ENCODE measurements at regions not wholly inside any gene's neighbourhood (a gene's known extent, or its start where the extent isn't known, plus 50 kb on each side); places are given as distances from the start of the nearest gene placed in this dataset.

- intact Hi-C loops (cut with micrococcal nuclease) = no loop called here
- H3K79me2 ChIP-seq (ENCODE audit: insufficient read depth, low read length) = no peaks in the 10 kb centered on the region
- H3K4me2 ChIP-seq (replicated peaks; ENCODE audit: extremely low read depth, low read length, poor library complexity, severe bottlenecking) = no peak overlapping the region
- no peak overlapping the region for H2AFZ ChIP-seq (ENCODE audit: insufficient read depth, low read depth, low read length, poor library complexity, severe bottlenecking)
- H3K9ac ChIP-seq (ENCODE audit: insufficient read depth, low read length, poor library complexity, severe bottlenecking) = no peak overlapping the region
- H3K36me3 ChIP-seq (replicated peaks in 1 of 2; ENCODE audit: control insufficient read depth in 1 of 2, insufficient read depth in 2 of 2, low read length in 2 of 2) = no peaks in the 10 kb centered on the region
- no CpG with 5 or more reads among the region's 2 CpGs for WGBS (ENCODE audit: insufficient coverage)
- Mint-ChIP-seq H3K9me3 (peaks cover 0 to 3% (median 2%) of the 10 kb centered on the region in 7 donors), H3K27me3 (ENCODE audit: low read depth in 3 of 3) (no peaks in the 10 kb centered on the region), H3K27ac (no peak overlapping the region), H3K4me1 (no peaks in the 10 kb centered on the region), H3K36me3 (no peaks in the 10 kb centered on the region), H3K4me3 (no peak overlapping the region)
- H3K9me3 ChIP-seq (replicated peaks in 1 of 2; ENCODE audit: control insufficient read depth in 1 of 2, insufficient read depth in 1 of 2, low read length in 2 of 2) = no peaks in the 10 kb centered on the region
- H4K20me1 ChIP-seq (ENCODE audit: insufficient read depth, low read length) = no peaks in the 10 kb centered on the region
- H3K27me3 ChIP-seq (ENCODE audit: control insufficient read depth in 2 of 2, insufficient read depth in 2 of 2, low read length in 2 of 2) = no peaks in the 10 kb centered on the region
- H3K4me1 ChIP-seq (ENCODE audit: control insufficient read depth in 1 of 2, insufficient read depth in 2 of 2, low read length in 2 of 2) = no peaks in the 10 kb centered on the region
- DNase-seq = no peak
- TF ChIP-seq CTCF (IDR thresholded peaks at IDR 0.05) = no peak
- H3K27ac ChIP-seq (ENCODE audit: low read depth in 1 of 2, low read length in 2 of 2) = no peak overlapping the region
- no peak overlapping the region for H3K4me3 ChIP-seq (replicated peaks in 1 of 3; ENCODE audit: low read depth in 2 of 3, low read length in 3 of 3)
These were observed 923.9 kb upstream of the LCORL start for GRCh38 chr4:18945464-18945863.

- Mint-ChIP-seq H3K27ac (no peak overlapping the region), H3K36me3 (no peaks in the 10 kb centered on the region), H3K27me3 (ENCODE audit: low read depth in 3 of 3) (no peaks in the 10 kb centered on the region), H3K4me1 (no peaks in the 10 kb centered on the region), H3K4me3 (no peak overlapping the region), H3K9me3 (peaks cover 0 to 3% (median 2%) of the 10 kb centered on the region in 7 donors)
- H3K9ac ChIP-seq (ENCODE audit: insufficient read depth, low read length, poor library complexity, severe bottlenecking) = no peak overlapping the region
- H3K79me2 ChIP-seq (ENCODE audit: insufficient read depth, low read length) = no peaks in the 10 kb centered on the region
- H3K9me3 ChIP-seq (replicated peaks in 1 of 2; ENCODE audit: control insufficient read depth in 1 of 2, insufficient read depth in 1 of 2, low read length in 2 of 2) = peaks cover 0 to under 1% of the 10 kb centered on the region in 2 donors
- H3K4me3 ChIP-seq (replicated peaks in 1 of 3; ENCODE audit: low read depth in 2 of 3, low read length in 3 of 3) = no peak overlapping the region
- H3K36me3 ChIP-seq (replicated peaks in 1 of 2; ENCODE audit: control insufficient read depth in 1 of 2, insufficient read depth in 2 of 2, low read length in 2 of 2) = no peaks in the 10 kb centered on the region
- no peak for DNase-seq
- no peak overlapping the region for H3K27ac ChIP-seq (ENCODE audit: low read depth in 1 of 2, low read length in 2 of 2)
- intact Hi-C loops (cut with micrococcal nuclease) = no loop called here
- H2AFZ ChIP-seq (ENCODE audit: insufficient read depth, low read depth, low read length, poor library complexity, severe bottlenecking) = no peak overlapping the region
- H3K4me2 ChIP-seq (replicated peaks; ENCODE audit: extremely low read depth, low read length, poor library complexity, severe bottlenecking) = no peak overlapping the region
- TF ChIP-seq CTCF (IDR thresholded peaks at IDR 0.05) = no peak
- H4K20me1 ChIP-seq (ENCODE audit: insufficient read depth, low read length) = no peaks in the 10 kb centered on the region
- no peaks in the 10 kb centered on the region for H3K27me3 ChIP-seq (ENCODE audit: control insufficient read depth in 2 of 2, insufficient read depth in 2 of 2, low read length in 2 of 2)
- no peaks in the 10 kb centered on the region for H3K4me1 ChIP-seq (ENCODE audit: control insufficient read depth in 1 of 2, insufficient read depth in 2 of 2, low read length in 2 of 2)
These were observed 921.3 kb upstream of the LCORL start for GRCh38 chr4:18942874-18943273.
